GM12891 (cell line): ENCODE measurements at regions not wholly inside any gene's neighbourhood (a gene's known extent, or its start where the extent isn't known, plus 50 kb on each side); places are given as distances from the start of the nearest gene placed in this dataset.

Experiments used
- POLR2A ChIP-seq: IDR thresholded peaks from 2 replicates; pipeline ENCODE4 v1.6.1; 2011; ENCODE audit warnings: low read depth, low read length, control low read depth
- POLR2AphosphoS5 ChIP-seq: IDR thresholded peaks from 2 replicates; pipeline ENCODE4 v1.6.1; 2011; ENCODE audit warnings: low read depth, low read length, control low read depth
- SPI1 ChIP-seq: IDR thresholded peaks from 2 replicates; pipeline ENCODE4 v1.6.1; 2011; ENCODE audit warnings: low read depth, low read length, control low read depth

DNA sequence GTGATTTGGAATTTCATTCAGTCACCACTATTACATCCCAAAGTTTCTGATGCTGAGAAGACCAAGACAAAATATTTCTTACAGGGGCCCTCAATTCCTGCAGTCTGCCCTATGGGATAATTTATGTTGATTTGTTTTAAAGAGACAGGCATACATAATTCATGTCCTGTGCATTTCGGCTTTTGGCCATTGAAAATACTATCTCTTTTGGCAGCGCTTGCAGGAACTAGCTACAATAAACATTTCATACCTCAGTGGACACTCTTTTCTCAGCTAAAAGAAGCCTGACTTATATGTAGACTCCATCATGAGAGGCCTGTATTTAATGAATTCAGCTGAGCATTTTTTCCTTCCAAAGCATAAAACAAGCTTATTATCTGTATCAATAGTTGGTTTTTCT is 451.9 kb upstream of the C9orf72 start:
- no peak for TF ChIP-seq POLR2A
- no peak for TF ChIP-seq SPI1
- no peak for TF ChIP-seq POLR2AphosphoS5
